ENCODE measurements at regions not wholly inside any gene's neighbourhood (a gene's known extent, or its start where the extent isn't known, plus 50 kb on each side); places are given as distances from the start of the nearest gene placed in this dataset.

DNA sequence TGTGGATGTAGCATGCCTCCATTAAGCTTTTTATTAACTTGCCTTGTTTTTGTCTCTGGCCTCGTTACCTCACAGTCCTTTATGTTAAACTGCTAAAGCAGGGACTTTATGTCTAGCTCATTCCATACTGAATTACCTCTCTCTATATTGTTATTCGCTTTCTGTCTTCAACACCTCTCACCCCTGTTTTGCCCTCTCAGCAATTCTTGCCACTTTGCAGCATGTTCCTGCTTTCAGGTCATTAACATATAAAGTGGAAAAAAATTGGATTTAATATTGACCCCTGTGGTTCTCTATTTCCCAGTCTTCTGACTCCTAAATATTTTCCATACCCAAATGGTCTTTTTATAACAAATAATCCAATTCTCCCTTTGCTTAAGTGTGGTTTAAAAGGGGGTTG lies 810.4 kb upstream of the KIF2B start:
- Histone ChIP-seq H3K36me3 (replicated peaks in 1 of 2; ENCODE audit: control insufficient read depth in 1 of 2, insufficient read depth in 2 of 2, low read length in 2 of 2) (no peaks in the 10 kb centered on the region), H3K27me3 (ENCODE audit: control insufficient read depth in 2 of 2, insufficient read depth in 2 of 2, low read length in 2 of 2) (no peaks in the 10 kb centered on the region), H3K9me3 (replicated peaks in 1 of 2; ENCODE audit: control insufficient read depth in 1 of 2, insufficient read depth in 1 of 2, low read length in 2 of 2) (no peaks in the 10 kb centered on the region), H2AFZ (ENCODE audit: insufficient read depth, low read depth, low read length, poor library complexity, severe bottlenecking) (no peak overlapping the region), H3K27ac (ENCODE audit: low read depth in 1 of 2, low read length in 2 of 2) (no peak overlapping the region), H3K4me3 (replicated peaks in 1 of 3; ENCODE audit: low read depth in 2 of 3, low read length in 3 of 3) (no peak overlapping the region), H3K4me1 (ENCODE audit: control insufficient read depth in 1 of 2, insufficient read depth in 2 of 2, low read length in 2 of 2) (no peaks in the 10 kb centered on the region), H3K4me2 (replicated peaks; ENCODE audit: extremely low read depth, low read length, poor library complexity, severe bottlenecking) (no peak overlapping the region), H3K79me2 (ENCODE audit: insufficient read depth, low read length) (no peaks in the 10 kb centered on the region), H4K20me1 (ENCODE audit: insufficient read depth, low read length) (no peaks in the 10 kb centered on the region), H3K9ac (ENCODE audit: insufficient read depth, low read length, poor library complexity, severe bottlenecking) (no peak overlapping the region)
- no peaks in the 10 kb centered on the region for H3K36me3 Mint-ChIP-seq
- peaks cover 0 to 2% (median 0%) of the 10 kb centered on the region in 7 donors for H3K9me3 Mint-ChIP-seq
- H3K27me3 Mint-ChIP-seq (ENCODE audit: low read depth in 3 of 3) = no peaks in the 10 kb centered on the region
- TF ChIP-seq CTCF (IDR thresholded peaks at IDR 0.05) = no peak
- no peak overlapping the region for H3K4me3 Mint-ChIP-seq
- 50% methylated on average over 1 of the region's 2 CpGs for WGBS (ENCODE audit: insufficient coverage)
- no peak overlapping the region for H3K27ac Mint-ChIP-seq
- DNase-seq = no peak
- intact Hi-C loops (cut with micrococcal nuclease) = no loop called here
- no peaks in the 10 kb centered on the region for H3K4me1 Mint-ChIP-seq

GRCh38 chr17:53006006-53006405 lies 816.7 kb upstream of the KIF2B start:
- no peaks in the 10 kb centered on the region for H3K36me3 ChIP-seq (replicated peaks in 1 of 2; ENCODE audit: control insufficient read depth in 1 of 2, insufficient read depth in 2 of 2, low read length in 2 of 2)
- H3K79me2 ChIP-seq (ENCODE audit: insufficient read depth, low read length) = no peaks in the 10 kb centered on the region
- no peak overlapping the region for H3K27ac ChIP-seq (ENCODE audit: low read depth in 1 of 2, low read length in 2 of 2)
- no peaks in the 10 kb centered on the region for H3K36me3 Mint-ChIP-seq
- no peak overlapping the region for H3K4me2 ChIP-seq (replicated peaks; ENCODE audit: extremely low read depth, low read length, poor library complexity, severe bottlenecking)
- H3K9ac ChIP-seq (ENCODE audit: insufficient read depth, low read length, poor library complexity, severe bottlenecking) = no peak overlapping the region
- no peak for TF ChIP-seq CTCF (IDR thresholded peaks at IDR 0.05)
- no peak overlapping the region for H2AFZ ChIP-seq (ENCODE audit: insufficient read depth, low read depth, low read length, poor library complexity, severe bottlenecking)
- WGBS (ENCODE audit: insufficient coverage) = 88% methylated on average over 1 of the region's 1 CpG
- H3K9me3 ChIP-seq (replicated peaks in 1 of 2; ENCODE audit: control insufficient read depth in 1 of 2, insufficient read depth in 1 of 2, low read length in 2 of 2) = no peaks in the 10 kb centered on the region
- H3K27me3 ChIP-seq (ENCODE audit: control insufficient read depth in 2 of 2, insufficient read depth in 2 of 2, low read length in 2 of 2) = no peaks in the 10 kb centered on the region
- intact Hi-C loops (cut with micrococcal nuclease) = no loop called here
- peaks cover 0 to 2% (median 0%) of the 10 kb centered on the region in 7 donors for H3K9me3 Mint-ChIP-seq
- H4K20me1 ChIP-seq (ENCODE audit: insufficient read depth, low read length) = no peaks in the 10 kb centered on the region
- no peaks in the 10 kb centered on the region for H3K27me3 Mint-ChIP-seq (ENCODE audit: low read depth in 3 of 3)
- no peak overlapping the region for H3K4me3 ChIP-seq (replicated peaks in 1 of 3; ENCODE audit: low read depth in 2 of 3, low read length in 3 of 3)
- H3K4me3 Mint-ChIP-seq = no peak overlapping the region
- DNase-seq = no peak
- H3K27ac Mint-ChIP-seq = no peak overlapping the region
- H3K4me1 Mint-ChIP-seq = no peaks in the 10 kb centered on the region
- no peaks in the 10 kb centered on the region for H3K4me1 ChIP-seq (ENCODE audit: control insufficient read depth in 1 of 2, insufficient read depth in 2 of 2, low read length in 2 of 2)
